HG03060 (cell line): ENCODE measurements at regions not wholly inside any gene's neighbourhood (a gene's known extent, or its start where the extent isn't known, plus 50 kb on each side); places are given as distances from the start of the nearest gene placed in this dataset.

ENCODE experiments used
- ATAC-seq: cut with Tn5 transposase; IDR thresholded peaks from one replicate; pipeline ENCODE4 v1.9.1; 2021; ENCODE audit warnings: low read depth, moderate number of reproducible peaks; ENCODE audit not compliant: unreplicated experiment

DNA sequence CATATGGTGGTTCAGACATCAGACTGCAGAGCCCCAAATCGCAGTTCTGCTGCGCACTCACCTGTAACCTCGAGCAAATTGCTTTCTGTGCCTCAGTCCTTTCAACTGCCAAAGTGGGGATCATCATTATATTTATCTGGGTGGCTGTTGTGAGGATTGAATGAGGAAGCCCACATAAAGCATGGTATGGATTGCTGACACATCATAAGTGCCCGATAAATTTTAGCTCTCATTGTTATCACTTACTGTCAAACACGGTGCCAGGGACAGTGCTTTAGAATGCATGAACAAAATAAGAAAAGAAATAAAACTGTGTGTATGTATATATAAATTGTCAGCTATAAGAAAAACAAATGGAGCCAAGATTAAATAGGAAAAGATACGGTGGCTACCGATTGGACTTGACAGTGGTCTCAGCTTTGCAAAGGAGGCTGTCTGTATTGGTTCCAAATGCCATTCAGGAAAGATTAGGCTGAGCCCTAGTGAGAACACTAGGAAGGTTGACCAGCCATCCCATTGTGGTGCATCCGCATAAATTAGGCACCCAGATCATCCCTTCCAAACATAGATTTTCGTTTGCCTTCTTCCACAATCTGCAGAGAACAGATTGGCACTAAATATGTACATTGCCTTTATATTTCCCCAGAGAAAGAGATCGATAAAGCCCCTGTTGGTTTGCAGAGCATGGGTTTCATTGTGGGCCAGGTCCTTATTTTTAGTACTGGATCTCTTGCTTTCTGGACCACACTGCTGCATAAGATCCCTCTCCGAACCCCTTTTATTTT lies 91.8 kb upstream of the KAZN start:
- no peak for ATAC-seq

DNA sequence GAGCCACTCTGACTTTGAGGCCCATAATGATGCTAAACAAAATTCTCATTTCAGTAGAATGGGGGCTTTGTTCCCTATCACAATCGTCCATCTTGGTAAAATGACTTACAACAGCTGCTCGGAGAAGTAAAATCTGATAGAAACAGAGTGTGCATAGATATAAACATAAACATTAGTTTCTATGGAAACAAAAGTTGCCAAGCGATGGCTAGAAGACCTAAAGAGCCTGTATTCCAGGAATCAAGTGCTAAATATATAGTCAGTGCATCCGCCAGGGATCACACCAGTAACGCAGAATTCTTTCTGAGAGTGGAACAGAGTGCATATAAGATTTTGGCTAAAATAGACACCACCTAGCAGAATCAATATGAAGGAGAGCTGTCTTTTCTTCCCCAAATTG lies 91.2 kb upstream of the KAZN start:
- no peak for ATAC-seq

DNA sequence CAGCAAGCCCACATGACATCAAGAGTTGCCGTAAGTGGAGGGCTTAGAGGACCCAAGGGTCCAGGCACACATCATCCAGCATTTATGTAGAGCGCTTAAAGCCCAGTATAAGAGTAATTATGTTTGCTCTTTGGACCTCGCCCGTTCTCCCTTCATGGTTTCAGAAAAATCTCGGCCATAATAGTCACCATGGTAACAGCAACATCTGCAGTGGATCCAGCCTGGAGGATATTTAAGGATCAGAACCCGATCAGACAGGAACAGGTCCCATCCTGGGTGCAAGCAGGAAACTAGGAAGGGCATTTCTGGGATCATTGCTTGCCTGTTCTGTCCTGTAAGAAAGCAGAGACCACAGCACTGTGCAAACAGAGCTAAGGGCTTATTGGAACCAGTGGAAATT lies 89.9 kb upstream of the KAZN start:
- no peak for ATAC-seq

DNA sequence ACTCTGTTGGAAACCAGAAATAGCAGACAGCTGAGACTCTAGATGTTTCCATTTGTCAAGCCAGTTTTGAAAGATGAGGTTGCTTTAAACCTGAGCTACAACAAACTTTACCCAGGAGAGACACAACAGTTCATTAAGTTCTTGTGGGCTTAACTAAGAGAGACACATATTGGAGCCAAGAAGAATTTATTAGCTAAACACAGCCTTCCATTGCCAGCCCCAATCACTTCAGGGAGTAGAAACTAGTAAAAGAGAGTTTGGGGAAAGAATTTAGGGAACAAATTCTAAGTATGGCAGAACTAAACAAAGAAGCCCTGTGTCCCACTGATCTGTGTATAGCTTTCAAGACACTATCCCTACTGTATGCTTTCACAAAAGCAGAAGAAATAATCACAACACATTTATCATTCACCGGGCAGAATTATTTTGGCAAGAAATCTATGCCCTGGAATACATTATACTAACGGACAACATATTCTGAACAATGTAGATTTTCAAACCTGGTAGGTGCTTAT lies 87.3 kb upstream of the KAZN start:
- no peak for ATAC-seq

DNA sequence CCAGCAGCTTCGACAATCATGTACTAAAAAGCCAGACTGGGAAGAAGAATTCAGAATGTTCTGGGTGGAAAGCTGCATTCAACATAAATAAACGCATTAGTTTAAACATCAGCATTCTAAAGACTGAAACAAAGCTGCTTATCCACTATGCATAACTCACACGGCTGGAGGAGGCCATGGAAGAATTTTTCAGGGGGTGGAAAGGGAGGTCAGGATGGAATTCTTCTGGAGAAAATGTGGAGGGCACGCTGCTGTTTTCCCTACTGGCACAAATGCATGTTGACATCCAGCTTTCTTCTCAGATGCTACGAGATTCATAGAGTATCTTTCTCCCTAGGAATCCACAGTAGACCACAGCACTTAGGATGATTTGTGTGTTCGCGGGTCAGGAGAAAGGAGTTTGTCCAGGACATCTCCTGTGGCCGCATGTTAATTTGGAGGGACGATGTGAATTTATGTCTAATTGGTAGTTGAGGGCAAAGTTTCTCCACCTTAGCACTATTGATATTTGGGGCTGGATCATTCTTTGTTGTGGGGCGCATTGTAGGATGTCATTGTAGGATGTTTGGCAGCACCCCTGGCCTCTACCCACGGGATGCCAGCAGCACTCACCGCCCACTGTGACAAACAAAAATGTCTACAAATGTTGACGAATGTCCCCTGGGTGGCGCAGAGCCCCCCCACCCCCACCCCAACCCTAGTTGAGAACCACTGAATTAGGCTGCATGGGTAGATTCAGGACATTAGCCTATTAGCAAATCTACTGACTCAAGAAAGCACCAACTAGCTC lies 86.5 kb upstream of the KAZN start:
- no peak for ATAC-seq

DNA sequence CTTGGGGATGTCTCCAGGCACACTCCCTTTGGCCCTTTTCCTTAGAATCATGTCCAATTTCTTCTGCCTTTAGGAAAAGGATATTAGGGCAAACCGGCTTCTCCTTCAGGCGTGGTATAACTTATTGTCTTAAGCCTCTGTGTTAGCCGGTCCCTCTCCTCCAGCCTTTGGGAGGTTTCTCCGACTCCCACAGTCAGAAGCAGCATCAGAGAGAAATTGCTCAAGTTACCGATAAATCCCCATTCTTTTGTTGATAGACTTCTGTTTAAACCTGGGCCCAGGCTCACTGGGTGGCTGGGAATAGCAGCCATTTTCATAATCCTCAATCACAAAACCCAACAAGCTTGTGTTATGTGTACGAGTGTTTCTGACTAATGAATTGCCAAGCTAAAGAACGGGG lies 85.4 kb upstream of the KAZN start:
- no peak for ATAC-seq

DNA sequence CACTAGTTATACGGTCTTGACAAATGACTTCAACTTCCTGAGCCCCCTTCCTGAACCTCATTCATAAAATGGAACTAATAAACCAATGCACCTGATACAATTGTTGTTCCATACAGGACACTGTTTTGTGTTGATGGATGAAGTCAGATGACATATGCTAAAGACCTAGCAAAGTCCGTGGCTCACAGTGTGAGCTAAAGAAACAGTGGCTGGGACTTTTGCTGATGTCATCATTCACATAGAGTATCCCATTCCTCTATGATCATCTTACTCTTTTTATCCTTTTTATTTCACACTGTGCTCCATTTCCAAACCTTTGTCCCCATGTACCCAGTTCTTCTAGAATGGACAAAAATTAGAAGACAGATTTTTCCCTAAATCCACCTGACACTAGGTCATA lies 83.7 kb upstream of the KAZN start:
- no peak for ATAC-seq

DNA sequence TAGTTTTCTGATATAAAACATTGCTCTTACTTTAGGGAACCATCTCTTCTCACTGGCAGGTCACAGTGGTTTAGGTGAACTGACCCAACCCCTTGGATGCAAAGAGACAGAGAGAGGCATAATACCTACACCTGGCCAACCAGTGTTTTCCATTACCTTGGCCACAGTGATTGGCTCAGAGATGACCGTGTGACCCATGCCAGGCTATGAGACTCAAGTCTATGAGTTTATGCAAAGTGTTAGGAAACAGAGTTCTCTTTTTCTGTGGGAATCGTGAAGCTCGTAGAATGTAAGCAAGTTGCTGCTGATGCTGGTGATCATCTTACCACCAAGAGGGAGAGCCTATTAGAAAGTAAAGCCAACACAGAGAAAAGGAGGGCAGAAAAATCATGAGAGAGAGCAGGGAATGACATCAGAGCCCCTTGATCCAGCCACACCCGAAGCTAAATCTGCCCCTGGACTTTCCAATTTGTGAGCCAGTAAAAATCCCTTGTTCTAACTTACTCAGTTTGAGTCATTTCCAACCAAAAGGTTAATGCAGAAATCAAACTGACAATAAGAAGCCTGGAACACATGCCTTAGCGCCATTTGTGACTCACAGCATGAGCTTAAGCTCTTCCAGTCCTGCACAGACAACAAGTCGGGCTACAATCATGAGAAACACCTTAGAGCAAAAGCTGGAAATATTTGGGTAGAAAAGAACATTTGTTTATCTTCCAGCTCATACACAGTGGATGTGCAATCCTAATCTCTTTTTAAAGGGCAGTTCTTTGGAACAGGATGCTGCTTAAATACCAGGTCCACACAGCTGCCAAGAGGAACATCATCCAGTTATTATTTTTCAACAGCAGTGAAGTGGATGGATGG lies 81.3 kb upstream of the KAZN start:
- no peak for ATAC-seq

DNA sequence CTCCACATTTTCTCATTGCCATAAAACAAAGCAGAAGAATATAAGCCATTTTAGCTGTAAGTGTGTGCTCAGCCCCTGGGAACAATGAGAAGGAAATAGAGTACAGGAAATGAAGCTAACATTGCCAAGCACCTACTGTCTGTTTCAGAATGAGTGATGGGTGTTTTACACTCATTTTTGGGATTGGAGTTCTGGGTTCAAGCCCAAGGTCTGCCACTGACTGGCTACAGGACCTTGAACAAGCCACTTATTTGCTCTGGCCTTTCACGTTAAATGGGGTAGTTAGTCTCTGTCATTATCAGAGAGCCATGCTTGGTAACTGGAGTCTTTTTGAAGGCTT lies 80.7 kb upstream of the KAZN start:
- no peak for ATAC-seq

DNA sequence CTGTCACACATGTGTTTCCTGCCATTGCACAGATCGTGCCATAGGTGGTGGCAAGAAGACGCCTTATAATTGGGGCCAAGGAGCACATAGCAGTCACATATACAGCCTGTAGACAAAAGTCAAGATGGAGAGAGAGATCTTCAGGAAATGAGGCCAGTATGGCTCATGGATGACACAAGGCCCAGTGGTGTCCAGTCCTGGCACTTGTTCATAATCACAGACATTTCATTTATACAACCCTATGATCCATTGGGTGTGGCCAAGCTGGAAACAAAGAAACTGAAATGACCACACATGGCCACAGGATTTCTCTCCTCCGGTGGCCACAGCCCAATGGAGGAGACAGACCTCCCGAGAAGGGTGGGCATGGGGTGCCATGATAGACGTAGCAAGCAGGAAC lies 78.5 kb upstream of the KAZN start:
- no peak for ATAC-seq

DNA sequence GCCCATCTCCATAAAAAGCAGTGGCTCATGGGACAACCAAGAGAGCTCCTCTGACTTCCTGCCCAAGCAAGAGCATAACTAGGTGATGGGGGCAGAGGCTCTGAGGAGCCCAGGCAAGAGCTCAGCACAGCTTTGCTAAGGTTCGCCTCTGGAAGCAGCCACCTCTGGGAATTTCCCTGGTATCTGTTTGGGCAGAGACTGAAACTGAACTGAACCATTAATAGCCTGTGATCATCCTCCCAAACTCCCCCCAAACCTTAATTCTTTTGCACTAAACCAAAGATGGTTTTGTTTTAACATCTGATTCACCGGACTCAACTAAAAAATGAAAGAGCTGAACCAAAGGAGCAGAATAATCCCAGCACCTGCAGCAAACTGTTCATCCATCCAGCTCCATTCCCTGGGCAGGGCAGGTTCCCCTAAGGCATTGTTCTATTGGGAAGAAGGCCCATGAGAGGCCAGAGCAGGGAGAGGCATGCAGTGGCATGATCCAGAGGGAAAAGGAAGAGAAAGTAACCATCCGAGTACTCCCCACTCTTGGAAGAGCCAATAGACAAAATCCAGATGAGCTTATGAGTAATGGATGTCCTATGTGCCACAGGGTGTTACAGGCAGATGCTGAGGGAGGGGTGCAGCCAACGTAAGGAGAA lies 77.8 kb upstream of the KAZN start:
- no peak for ATAC-seq

DNA sequence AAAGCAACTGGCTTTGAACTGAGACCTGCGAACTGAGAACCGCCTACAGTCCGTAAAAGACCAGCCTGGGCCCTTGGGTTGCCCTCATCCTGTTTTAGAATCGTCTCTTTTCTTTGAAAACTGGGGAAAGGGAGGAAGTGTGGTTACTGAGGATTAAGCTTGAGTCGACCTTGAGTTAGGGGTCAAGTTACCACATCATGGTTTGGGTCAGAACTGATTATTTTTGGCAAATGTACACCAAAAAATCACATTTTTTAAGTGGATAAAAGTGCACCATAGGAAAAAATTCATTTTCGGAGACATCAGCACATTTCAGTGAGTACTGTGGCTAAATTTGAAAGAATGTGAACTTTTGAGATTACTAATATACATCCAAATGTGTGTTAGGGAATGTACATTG lies 76.9 kb upstream of the KAZN start:
- ATAC-seq: no peak

DNA sequence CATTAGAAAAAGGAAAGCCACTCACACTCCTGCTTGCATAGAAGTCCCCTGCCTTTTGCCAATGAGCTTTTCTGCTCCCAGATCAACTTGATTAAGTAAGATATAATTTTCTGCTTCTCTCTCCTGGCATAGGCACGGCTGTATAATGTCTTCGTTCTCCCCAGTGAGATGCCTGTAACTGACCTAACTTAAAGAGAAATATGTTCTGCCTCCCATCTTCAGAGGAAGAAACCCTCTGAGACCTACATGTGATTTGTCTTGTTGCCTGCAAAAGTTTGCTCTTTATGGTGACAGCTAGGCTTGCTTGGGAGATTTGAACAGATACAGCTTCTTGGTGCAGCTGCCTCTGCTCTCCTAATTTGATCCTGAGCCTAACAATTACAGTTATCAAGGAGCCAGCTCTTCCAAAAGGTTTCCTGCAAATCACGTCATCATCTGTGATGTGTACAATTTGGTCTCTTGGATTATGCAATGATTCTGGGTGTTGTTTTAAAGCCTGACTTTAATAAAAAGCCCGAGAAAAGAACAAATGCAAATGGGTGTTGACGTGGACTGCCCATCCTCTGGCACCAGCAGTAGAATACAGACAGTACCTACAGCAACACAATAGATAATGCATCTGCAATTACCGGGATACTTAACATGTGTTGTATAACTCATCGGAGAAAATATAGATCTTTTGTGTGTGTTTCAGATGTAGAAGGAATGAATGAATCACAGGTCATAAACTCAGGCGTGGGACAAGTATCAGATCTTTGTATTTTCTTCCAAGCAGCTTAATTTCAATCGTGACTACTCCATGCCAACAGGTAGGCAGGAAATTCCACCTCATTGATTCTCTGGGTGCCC lies 76.2 kb upstream of the KAZN start:
- no peak for ATAC-seq

DNA sequence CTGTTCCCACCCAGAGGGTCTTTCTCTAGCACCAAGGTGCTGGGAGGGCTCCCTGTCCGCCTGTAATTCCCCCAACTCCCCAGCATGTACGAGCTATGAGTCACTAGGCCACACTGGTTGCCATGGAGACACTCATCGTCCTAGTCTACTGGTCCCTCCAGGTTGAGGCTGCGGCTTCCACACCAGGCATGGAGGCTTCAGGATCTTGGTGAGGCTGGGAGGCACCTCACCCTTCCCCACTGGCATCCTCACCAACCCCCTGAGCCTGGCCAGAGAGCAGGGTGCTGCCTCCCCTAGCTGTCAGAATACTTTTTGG lies 75.6 kb upstream of the KAZN start:
- peak; percentile 48 for ATAC-seq

DNA sequence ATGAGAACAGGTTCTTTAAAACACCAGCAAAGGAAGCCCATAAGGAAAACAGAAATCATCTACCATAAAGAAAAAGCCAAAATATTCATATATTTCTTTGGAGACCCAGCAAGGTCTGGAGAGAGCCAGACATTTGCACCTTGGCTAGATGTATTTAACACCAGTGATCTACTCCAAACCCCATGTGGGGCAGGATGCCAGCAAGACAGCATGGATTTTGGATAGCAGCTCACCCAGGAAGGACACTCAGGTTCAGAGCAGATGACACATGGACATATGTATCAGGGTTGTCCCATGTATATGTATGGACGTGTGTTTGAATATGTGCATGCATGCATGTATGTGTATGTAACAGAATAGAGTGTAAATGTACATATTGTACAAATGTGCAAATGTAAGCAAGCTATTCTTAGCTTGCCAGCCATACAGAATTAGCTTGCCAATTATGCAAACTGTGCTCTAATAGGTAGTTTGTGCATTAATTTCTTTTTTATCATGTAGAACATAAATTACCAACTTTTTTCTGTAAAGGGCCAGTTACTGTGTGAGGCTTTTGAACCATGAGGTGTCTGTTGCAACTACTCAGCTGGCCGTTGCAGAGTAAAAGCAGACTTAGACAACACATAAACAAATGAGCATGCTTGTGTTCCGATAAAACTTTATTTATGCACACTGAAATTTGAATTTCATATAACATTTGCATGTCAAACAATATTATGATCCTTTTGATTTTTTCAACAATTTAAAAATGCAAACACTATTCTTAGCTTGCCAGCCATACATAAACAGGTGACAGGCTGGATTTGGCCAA lies 73.5 kb upstream of the KAZN start:
- ATAC-seq: no peak

DNA sequence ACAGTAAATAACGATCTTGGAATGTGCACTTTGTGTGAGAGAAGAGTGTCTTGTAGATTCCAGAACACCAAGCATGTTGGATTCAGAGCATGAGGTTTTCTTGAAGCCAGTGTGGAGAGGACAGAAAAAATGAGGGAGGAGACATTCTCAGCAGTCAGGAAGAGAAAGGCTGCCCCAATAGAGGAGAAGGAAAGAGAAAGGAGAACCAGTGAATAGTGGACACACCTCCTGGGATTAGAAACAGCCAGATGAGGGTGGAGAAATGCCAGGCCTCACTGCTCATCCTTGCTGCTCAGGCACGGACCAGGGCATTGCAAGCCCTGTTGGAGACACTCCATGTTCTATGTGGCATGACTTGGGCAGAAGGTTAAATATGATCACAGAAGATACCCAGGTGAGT lies 69.0 kb upstream of the KAZN start:
- no peak for ATAC-seq

DNA sequence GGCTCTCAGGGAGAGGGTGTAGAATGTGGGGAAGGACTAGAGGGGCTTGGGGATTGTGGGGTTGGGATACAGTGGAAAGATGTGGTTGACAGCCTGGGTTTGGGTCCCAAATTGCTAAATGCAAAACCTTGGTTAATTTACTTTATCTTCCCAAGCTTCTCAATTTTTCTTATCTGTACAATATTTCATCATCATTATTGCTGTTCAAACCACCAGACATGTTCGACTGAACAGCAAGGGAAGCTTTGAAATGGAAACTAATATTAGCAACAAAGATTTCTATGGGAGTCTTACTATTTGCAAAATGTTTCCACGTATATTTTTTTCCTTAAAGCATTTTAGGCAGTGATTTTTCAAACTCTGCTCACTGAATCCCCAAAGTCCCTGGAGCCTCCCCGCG lies 67.0 kb upstream of the KAZN start:
- ATAC-seq: no peak

DNA sequence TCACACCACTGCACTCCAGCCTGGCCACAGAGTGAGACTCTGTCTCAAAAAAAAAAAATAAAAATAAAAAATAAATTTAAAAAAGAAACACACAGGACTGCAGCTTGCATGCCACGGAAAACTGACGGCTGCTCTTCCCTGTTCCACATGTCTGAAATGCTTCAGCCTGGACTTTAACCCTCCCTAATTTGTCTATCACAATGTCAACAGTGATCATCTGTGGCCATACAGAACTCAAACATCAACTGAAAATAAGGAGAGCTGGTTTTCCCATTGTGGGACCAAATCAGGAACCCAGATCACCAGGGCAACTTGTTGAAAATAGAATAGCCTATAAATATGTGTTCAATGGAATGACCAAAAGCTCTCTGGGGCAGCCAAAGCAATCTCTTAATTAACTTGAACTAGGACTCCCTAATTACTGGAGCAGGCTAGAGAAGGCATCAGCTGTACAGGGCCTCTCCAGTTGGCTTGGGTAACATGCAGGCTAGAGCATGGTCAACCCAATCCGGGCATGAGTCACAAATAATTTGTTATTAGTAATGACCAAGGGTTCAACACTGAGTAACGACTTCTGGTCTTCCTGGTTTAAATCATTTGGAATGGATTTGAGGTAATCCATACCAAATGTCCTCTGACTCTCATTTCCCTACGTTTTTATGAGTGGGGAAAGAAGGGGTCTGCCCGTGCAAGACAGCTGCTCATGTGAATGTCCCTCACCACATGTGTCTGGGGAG lies 62.7 kb upstream of the KAZN start:
- ATAC-seq: no peak
